ENCODE measurements at regions not wholly inside any gene's neighbourhood (a gene's known extent, or its start where the extent isn't known, plus 50 kb on each side); places are given as distances from the start of the nearest gene placed in this dataset.

GRCh38 chr4:138805736-138806135, 209.8 kb upstream of the NOCT start:
- TF ChIP-seq CTCF (conservative IDR thresholded peaks at IDR 0.05; ENCODE audit: low read depth, low read length) (no peak), POLR2A (IDR thresholded peaks at IDR 0.05; ENCODE audit: low read depth, low read length) (no peak), NFE2L2 (IDR thresholded peaks at IDR 0.05; ENCODE audit: low read depth, low read length) (no peak), RAD21 (IDR thresholded peaks at IDR 0.05; ENCODE audit: low read length) (no peak), CEBPB (IDR thresholded peaks at IDR 0.05; ENCODE audit: low read depth, low read length) (no peak), USF2 (IDR thresholded peaks at IDR 0.05; ENCODE audit: low read depth, low read length) (no peak), ELK1 (IDR thresholded peaks at IDR 0.05; ENCODE audit: borderline replicate concordance, low read depth, low read length) (no peak)
